Left ventricle myocardium inferior (tissue), 1 donor: ENCODE measurements at regions not wholly inside any gene's neighbourhood (a gene's known extent, or its start where the extent isn't known, plus 50 kb on each side); places are given as distances from the start of the nearest gene placed in this dataset.

Source experiments
- DNase-seq: peaks from one replicate; pipeline ENCODE4 v3.0.0-alpha.2; 2020
- H3K27ac ChIP-seq: fragments of 200-600 bp; replicated peaks from 2 replicates; pipeline ENCODE4 v1.8.0; 2021
- H3K27me3 ChIP-seq: fragments of 200-600 bp; 2 replicates; pipeline ENCODE4 v1.8.0; 2021; ENCODE audit warnings: low read depth
- H3K36me3 ChIP-seq: fragments of 200-600 bp; 2 replicates; pipeline ENCODE4 v1.8.0; 2021
- H3K4me1 ChIP-seq: fragments of 200-600 bp; 2 replicates; pipeline ENCODE4 v1.8.0; 2021
- H3K4me3 ChIP-seq: fragments of 200-600 bp; 2 replicates; pipeline ENCODE4 v1.8.0; 2021; ENCODE audit warnings: mild to moderate bottlenecking, moderate library complexity
- H3K9me3 ChIP-seq: fragments of 200-600 bp; replicated peaks from 2 replicates; pipeline ENCODE4 v1.8.0; 2021
- CTCF ChIP-seq: fragments of 200-600 bp; IDR thresholded peaks from 2 replicates; pipeline ENCODE4 v1.8.0; 2021; ENCODE audit warnings: antibody characterized with exemption, mild to moderate bottlenecking, borderline replicate concordance
- intact Hi-C: fragments of 100-400 bp; cut with micrococcal nuclease; formaldehyde crosslinking; loops from one replicate; pipeline ENCODE4 v1.11.0; 2022
- donor health status: DM: no; HTN: yes; CAD: no; lungs with severe emphysema.

DNA sequence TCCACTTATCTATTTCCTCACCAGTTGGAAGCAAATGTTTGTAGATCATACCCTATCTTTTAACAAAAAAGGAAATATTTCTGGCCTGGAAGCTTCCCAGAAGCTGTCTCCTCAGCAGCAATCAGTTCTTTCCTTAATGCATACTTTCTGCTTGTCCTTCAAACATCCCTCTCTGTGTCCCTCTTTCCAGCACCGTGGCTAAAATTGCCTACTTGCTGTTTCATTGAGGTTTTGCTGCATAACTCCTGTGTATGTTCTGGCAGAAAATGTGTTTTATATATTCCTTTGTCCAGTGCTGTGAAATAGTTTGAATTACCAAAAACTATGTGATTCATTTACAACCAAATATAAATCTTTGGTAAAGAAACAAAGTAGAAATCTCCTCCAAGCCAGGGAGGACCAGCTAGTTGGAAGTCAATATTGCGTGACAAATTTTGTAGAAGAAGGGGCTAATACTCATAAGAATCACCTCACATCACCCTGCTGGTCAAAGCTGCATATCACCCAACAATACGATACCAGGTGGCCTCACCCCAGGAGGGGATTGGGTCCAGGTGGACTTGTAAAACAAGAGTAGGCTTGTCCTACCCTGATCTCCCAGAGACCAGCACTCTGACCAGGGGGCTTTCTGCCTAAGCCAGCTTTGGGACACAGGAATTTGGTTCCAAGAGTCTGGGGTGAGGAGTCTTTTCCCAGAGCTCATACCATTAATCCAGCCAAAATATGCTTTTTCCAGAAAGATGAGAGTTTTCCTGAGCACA, 198.4 kb upstream of the SNX2 start:
- no peak for TF ChIP-seq CTCF
- no peaks in the 10 kb centered on the region for H3K4me1 ChIP-seq
- no peak for DNase-seq
- no peaks in the 10 kb centered on the region for H3K9me3 ChIP-seq
- peaks cover 15% of the 10 kb centered on the region for H3K27me3 ChIP-seq
- H3K27ac ChIP-seq, result no peak overlapping the region
- H3K36me3 ChIP-seq, result no peaks in the 10 kb centered on the region
- intact Hi-C loops, result no loop called here
- no peak overlapping the region for H3K4me3 ChIP-seq

DNA sequence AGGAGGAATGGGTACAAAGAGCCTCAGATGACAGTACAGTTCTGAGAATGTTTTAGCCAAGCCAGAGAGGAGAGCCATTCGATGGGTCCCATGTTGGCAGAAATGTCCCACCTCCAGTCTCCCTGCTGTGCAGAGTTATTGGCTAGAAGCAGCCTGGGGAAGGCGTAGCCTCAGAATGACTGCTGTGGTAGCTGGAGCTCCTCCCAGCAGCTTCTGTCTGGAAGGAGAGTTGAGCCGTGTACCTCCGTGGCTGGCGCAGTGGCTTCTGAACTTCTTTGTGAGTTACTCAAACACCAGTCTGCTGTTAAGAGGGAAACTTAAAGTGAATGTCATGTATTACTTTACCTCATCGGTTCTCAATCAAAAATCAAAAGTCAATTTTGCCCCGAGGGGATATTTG, 193.3 kb upstream of the SNX2 start:
- H3K27ac ChIP-seq, result no peak overlapping the region
- no peaks in the 10 kb centered on the region for H3K36me3 ChIP-seq
- TF ChIP-seq CTCF, result no peak
- no peak overlapping the region for H3K4me3 ChIP-seq
- H3K27me3 ChIP-seq, result peaks cover 53% of the 10 kb centered on the region
- intact Hi-C loops, result no loop called here
- H3K9me3 ChIP-seq, result no peaks in the 10 kb centered on the region
- no peak for DNase-seq
- H3K4me1 ChIP-seq, result no peaks in the 10 kb centered on the region

DNA sequence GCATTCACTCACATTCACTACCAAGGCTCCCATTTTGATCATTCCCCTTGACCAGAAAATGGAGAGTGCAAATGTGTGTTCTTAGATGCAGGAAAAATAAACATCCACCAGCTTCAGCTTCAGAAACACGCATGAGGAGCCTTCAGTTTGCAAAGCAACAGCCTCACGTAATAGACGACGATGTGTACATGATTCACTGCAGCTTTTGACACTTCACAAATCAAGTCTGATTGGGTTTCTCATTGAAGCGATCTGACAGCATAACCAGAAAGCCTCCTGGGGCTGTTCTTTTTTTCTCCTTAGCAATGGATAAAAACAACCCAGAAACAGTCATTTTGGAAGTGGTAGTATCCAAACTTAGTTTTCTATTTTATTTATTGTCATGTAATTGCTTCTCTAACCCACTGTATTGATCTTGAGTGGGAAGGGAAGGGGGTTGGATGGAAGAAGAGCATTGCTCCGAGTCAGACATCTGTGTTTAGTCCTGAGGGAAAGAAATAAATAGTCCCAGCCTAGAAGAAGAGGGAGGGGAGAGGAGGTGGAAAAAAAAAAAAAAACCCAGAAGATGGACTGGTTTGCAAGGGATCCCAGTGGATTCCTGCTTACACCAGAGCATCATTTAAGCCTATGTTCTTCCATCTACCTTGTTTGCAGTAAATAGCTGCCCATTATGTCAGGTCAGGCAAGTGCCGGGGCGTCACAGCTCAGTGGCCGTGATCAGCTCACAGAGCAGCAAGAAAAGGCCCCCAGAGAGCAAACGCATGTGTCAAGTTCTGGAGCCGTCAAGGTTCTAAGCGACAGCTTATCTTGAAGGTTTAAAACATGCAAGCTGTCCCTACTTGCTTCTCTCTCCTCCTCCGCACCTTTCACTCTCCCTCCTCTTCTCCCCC, 190.2 kb upstream of the SNX2 start:
- TF ChIP-seq CTCF, result no peak
- intact Hi-C loops, result no loop called here
- DNase-seq, result no peak
- H3K27ac ChIP-seq, result no peak overlapping the region
- no peaks in the 10 kb centered on the region for H3K4me1 ChIP-seq
- H3K9me3 ChIP-seq, result no peaks in the 10 kb centered on the region
- H3K36me3 ChIP-seq, result no peaks in the 10 kb centered on the region
- H3K27me3 ChIP-seq, result peaks cover 52% of the 10 kb centered on the region
- no peak overlapping the region for H3K4me3 ChIP-seq

DNA sequence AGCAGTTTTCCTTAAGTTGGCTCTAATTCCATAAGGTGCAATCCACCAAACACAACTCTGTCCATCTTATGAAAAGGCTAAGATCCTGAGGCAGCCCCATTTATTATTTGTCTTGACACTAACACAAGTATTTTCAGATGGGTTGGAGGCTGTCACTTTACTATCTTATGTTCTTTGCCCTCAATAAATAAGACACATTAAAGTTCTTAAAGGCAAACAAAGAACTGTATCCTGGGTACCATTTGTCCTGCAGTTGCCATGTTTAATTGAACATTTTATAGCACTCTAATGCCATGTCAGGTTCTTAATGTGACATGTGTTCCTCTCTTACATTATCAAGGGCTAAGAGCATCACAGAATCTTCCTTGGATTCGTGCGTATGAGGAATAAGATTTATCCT, 189.5 kb upstream of the SNX2 start:
- no peak for DNase-seq
- TF ChIP-seq CTCF, result no peak
- Histone ChIP-seq H3K36me3 (no peaks in the 10 kb centered on the region), H3K27ac (no peak overlapping the region), H3K4me1 (no peaks in the 10 kb centered on the region), H3K9me3 (no peaks in the 10 kb centered on the region), H3K27me3 (peaks cover 46% of the 10 kb centered on the region), H3K4me3 (no peak overlapping the region)
- intact Hi-C loops, result no loop called here

GRCh38 chr5:122586351-122586750, 188.5 kb upstream of the SNX2 start:
- Histone ChIP-seq H3K27me3 (peaks cover 40% of the 10 kb centered on the region), H3K4me3 (no peak overlapping the region), H3K27ac (no peak overlapping the region), H3K9me3 (no peaks in the 10 kb centered on the region), H3K36me3 (no peaks in the 10 kb centered on the region), H3K4me1 (no peaks in the 10 kb centered on the region)
- intact Hi-C loops, result no loop called here
- TF ChIP-seq CTCF, result no peak
- DNase-seq, result no peak
